Left cardiac atrium (tissue), 4 donors: ENCODE measurements at regions not wholly inside any gene's neighbourhood (a gene's known extent, or its start where the extent isn't known, plus 50 kb on each side); places are given as distances from the start of the nearest gene placed in this dataset.
"Not testable (repeated sequence)": the region's sequence is repeated elsewhere in the genome, so short reads cannot be mapped to it uniquely, and the experiment has no call there.

Experiments used
- ATAC-seq, 2 donors: fragments of 200-7000 bp; cut with Tn5 transposase; one replicate each; pipeline ENCODE4 v1.9.1; 2020; ENCODE audit warnings: mild to moderate bottlenecking in 2 of 2, moderate library complexity in 2 of 2
- DNase-seq: peaks from one replicate; pipeline ENCODE4 v3.0.0-alpha.2; 2020
- intact Hi-C, 2 donors: fragments of 100-400 bp; cut with DNase I; formaldehyde crosslinking; loops; one replicate each; pipeline versions ENCODE4 v1.14.1 to v1.15.1; 2022 to 2023
- donor health status: DM: no; HTN: yes; CAD: no.
- donor health status: DM: no; HTN: yes; CAD: no; lungs with severe emphysema.
- donor health status: DM: yes; HTN: yes; CAD: no.
- donor health status: Dilated cardiomyopathy.

- ATAC-seq: peak; percentile 23 to 35
- intact Hi-C loops: no loop called here
- no peak for DNase-seq
Observed at GRCh38 chr3:177713928-177714900, 516.9 kb upstream of the TBL1XR1 start.

GRCh38 chr3:177714945-177715344 lies 517.7 kb upstream of the TBL1XR1 start:
- ATAC-seq (no peak), DNase-seq (no peak)
- intact Hi-C loops: no loop called here

- intact Hi-C loops: no loop called here
- DNase-seq: no peak
- ATAC-seq: no peak
Observed at GRCh38 chr3:177715980-177716379, 518.7 kb upstream of the TBL1XR1 start.

- intact Hi-C loops, ATAC-seq, DNase-seq: not testable (repeated sequence)
Observed at GRCh38 chr3:177720927-177721326, 523.6 kb upstream of the TBL1XR1 start.

GRCh38 chr3:177721864-177722785 lies 524.8 kb upstream of the TBL1XR1 start:
- intact Hi-C loops: no loop called here
- no peak for ATAC-seq
- DNase-seq: no peak

GRCh38 chr3:177724020-177724638 lies 526.8 kb upstream of the TBL1XR1 start:
- peak; percentile 66 for DNase-seq
- peak; percentile 94 for ATAC-seq
- intact Hi-C loops: no loop called here

- no peak for DNase-seq
- intact Hi-C loops: no loop called here
- peak; percentile 22 to 23 for ATAC-seq
Observed at GRCh38 chr3:177725165-177725564, 527.9 kb upstream of the TBL1XR1 start.

- ATAC-seq: no peak
- DNase-seq: no peak
- intact Hi-C loops: no loop called here
Observed at GRCh38 chr3:177726807-177727206, 529.5 kb upstream of the TBL1XR1 start.

GRCh38 chr3:177729956-177730681 lies 532.8 kb upstream of the TBL1XR1 start:
- intact Hi-C loops: no loop called here
- ATAC-seq: peak; percentile 79 to 90
- peak; percentile 31 for DNase-seq

- DNase-seq (no peak), ATAC-seq (no peak)
- intact Hi-C loops: no loop called here
Observed at GRCh38 chr3:177730814-177731213, 533.5 kb upstream of the TBL1XR1 start.

GRCh38 chr3:177731644-177732268 lies 534.5 kb upstream of the TBL1XR1 start:
- no peak for DNase-seq
- peak in 1 of 2 donors; percentile 42 for ATAC-seq
- intact Hi-C loops: no loop called here

GRCh38 chr3:177733233-177733632 lies 536.0 kb upstream of the TBL1XR1 start:
- intact Hi-C loops: no loop called here
- DNase-seq (no peak), ATAC-seq (no peak)

GRCh38 chr3:177733936-177734335 lies 536.7 kb upstream of the TBL1XR1 start:
- intact Hi-C loops: no loop called here
- no peak for ATAC-seq

GRCh38 chr3:177735431-177735830 lies 538.1 kb upstream of the TBL1XR1 start:
- no peak for ATAC-seq
- intact Hi-C loops: no loop called here

More at GRCh38 chr3:177733936-177734335, 536.7 kb upstream of the TBL1XR1 start:
- DNase-seq: no peak

GRCh38 chr3:177739461-177739860 lies 542.2 kb upstream of the TBL1XR1 start:
- ATAC-seq (no peak), DNase-seq (no peak)
- intact Hi-C loops: no loop called here

More at GRCh38 chr3:177735431-177735830, 538.1 kb upstream of the TBL1XR1 start:
- DNase-seq: no peak

GRCh38 chr3:177740254-177740653 lies 543.0 kb upstream of the TBL1XR1 start:
- DNase-seq (no peak), ATAC-seq (no peak)
- intact Hi-C loops: no loop called here

- ATAC-seq: peak in 1 of 2 donors; percentile 12
- intact Hi-C loops: no loop called here
- no peak for DNase-seq
Observed at GRCh38 chr3:177742273-177742672, 545.0 kb upstream of the TBL1XR1 start.

GRCh38 chr3:177743173-177743890 lies 546.0 kb upstream of the TBL1XR1 start:
- DNase-seq (no peak), ATAC-seq (no peak)
- intact Hi-C loops: no loop called here
